ENCODE measurements at regions not wholly inside any gene's neighbourhood (a gene's known extent, or its start where the extent isn't known, plus 50 kb on each side); places are given as distances from the start of the nearest gene placed in this dataset.
"Not testable (repeated sequence)": the region's sequence is repeated elsewhere in the genome, so short reads cannot be mapped to it uniquely, and the experiment has no call there.

DNA sequence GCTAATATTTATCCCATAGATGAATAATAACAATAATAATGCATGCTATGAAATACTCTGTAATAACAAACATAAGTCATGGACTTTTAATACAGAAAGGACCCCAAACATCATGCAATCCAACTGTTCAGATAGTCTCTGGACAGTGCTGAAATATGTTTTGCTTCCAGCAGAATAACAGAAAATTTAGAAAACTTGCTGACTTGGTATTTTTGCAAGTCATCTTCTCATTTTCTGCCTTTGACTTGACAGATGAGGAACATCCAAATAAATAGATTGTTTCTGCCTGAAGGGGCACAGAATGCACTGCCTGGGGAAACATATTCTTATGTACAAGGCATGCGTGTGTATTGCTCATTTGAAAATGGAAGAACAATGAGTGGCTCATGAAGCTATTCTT, 442.4 kb upstream of the GRM7 start:
- no peak overlapping the region for H3K4me3 ChIP-seq (ENCODE audit: extremely low read depth, insufficient read depth, low read length, poor library complexity, severe bottlenecking)
- H3K27ac ChIP-seq (ENCODE audit: low read depth, low read length, severe bottlenecking), result no peak overlapping the region
- no peaks in the 10 kb centered on the region for H3K36me3 ChIP-seq (ENCODE audit: control insufficient read depth, insufficient read depth, low read length)
- no peaks in the 10 kb centered on the region for H3K9me3 ChIP-seq (ENCODE audit: control insufficient read depth, low read length)
- WGBS, 2 experiments (ENCODE audit: insufficient coverage in 2 of 2), result 100% methylated on average over 1 of the region's 1 CpG; no CpG with 5 or more reads in 1 of the 2 experiments
- no peaks in the 10 kb centered on the region for H3K4me1 ChIP-seq (ENCODE audit: control insufficient read depth, insufficient read depth, low read length, poor library complexity, severe bottlenecking)

DNA sequence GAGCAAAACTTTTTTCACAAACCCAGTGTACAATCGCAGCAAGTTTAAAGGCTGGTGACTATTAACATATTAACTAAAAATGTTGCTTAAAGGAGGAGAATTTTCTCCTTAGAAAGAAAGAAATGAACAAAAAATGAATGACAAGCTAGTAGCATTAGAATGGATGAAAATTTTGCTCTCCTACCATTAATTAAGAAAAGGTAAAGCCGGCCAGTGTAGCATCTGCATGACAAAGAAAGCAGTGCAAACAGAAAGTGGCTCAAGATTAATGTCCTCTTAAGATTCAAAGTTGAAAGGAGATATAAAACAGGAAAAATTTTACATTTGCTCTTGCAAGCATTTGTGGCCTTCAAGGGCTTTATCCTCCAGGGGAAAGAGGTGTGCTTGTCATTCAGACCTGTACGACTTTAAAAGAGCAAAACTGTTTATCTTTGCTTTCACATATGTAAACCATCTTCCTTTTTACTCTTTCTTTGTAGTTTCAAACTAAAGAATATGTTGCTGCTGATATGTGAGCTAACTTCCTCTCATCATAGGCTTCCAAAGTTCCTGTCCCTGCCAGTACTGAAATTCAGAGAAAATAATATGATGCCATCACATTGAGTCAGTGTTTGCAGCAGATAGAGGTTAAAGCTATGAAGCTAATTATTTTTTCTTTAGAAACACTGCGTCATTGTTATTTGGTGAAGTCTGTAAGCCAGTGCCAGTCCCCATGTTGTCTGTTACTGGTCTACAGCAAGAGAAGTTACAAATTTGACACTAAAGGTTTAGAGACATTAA, 439.1 kb upstream of the GRM7 start:
- Histone ChIP-seq H3K4me1 (ENCODE audit: control insufficient read depth, insufficient read depth, low read length, poor library complexity, severe bottlenecking) (no peaks in the 10 kb centered on the region), H3K4me3 (ENCODE audit: extremely low read depth, insufficient read depth, low read length, poor library complexity, severe bottlenecking) (no peak overlapping the region), H3K9me3 (ENCODE audit: control insufficient read depth, low read length) (peaks cover 9% of the 10 kb centered on the region), H3K36me3 (ENCODE audit: control insufficient read depth, insufficient read depth, low read length) (no peaks in the 10 kb centered on the region), H3K27ac (ENCODE audit: low read depth, low read length, severe bottlenecking) (no peak overlapping the region)
- 20 to 40% methylated on average over 1 of the region's 4 CpGs for WGBS, 2 experiments (ENCODE audit: insufficient coverage in 2 of 2)

DNA sequence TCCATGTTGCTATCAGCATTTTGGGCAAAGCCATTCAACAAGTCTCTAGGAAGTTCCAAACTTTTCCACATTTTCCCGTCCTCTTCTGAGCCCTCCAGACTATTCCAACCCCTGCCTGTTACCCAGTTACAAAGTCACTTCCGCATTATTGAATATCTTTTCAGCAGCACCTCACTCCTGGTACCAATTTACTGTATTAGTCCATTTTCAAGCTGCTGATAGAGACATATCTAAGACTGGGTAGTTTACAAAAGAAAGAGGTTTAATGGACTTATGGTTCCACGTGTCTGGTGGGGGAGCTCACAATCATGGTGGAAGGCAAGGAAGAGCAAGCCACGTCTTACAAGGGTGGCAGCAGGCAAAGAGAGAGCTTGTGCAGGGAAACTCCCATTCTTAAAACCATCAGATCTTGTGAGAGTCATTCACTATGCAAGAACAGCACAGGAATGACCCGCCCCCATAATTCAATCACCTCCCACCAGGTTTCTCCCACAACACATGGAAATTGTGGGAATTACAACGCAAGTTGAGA, 435.6 kb upstream of the GRM7 start:
- 86 to 91% methylated on average over 3 to 4 of the region's 6 CpGs for WGBS, 2 experiments (ENCODE audit: insufficient coverage in 2 of 2)
- Histone ChIP-seq H3K4me1 (ENCODE audit: control insufficient read depth, insufficient read depth, low read length, poor library complexity, severe bottlenecking) (no peaks in the 10 kb centered on the region), H3K27ac (ENCODE audit: low read depth, low read length, severe bottlenecking) (no peak overlapping the region), H3K9me3 (ENCODE audit: control insufficient read depth, low read length) (peaks cover 9% of the 10 kb centered on the region), H3K4me3 (ENCODE audit: extremely low read depth, insufficient read depth, low read length, poor library complexity, severe bottlenecking) (no peak overlapping the region), H3K36me3 (ENCODE audit: control insufficient read depth, insufficient read depth, low read length) (no peaks in the 10 kb centered on the region)

DNA sequence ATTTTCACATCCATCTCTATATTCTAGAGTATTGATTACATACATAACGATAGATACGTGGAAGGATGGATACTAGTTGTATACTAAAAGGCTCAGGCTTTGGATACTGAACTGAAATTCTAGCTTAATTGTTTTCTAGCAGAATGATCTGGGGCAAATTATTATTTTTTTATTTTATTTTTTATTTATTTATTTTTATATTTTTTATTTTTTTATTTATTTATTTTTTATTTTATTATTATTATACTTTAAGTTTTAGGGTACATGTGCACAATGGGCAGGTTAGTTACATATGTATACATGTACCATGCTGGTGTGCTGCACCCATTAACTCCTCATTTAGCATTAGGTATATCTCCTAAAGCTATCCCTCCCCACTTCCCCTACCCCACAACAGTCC, 432.6 kb upstream of the GRM7 start:
- H3K36me3 ChIP-seq (ENCODE audit: control insufficient read depth, insufficient read depth, low read length); H3K27ac ChIP-seq (ENCODE audit: low read depth, low read length, severe bottlenecking); H3K9me3 ChIP-seq (ENCODE audit: control insufficient read depth, low read length); H3K4me1 ChIP-seq (ENCODE audit: control insufficient read depth, insufficient read depth, low read length, poor library complexity, severe bottlenecking); H3K4me3 ChIP-seq (ENCODE audit: extremely low read depth, insufficient read depth, low read length, poor library complexity, severe bottlenecking): not testable (repeated sequence)
- no CpG with 5 or more reads among the region's 2 CpGs for WGBS, 2 experiments (ENCODE audit: insufficient coverage in 2 of 2)

DNA sequence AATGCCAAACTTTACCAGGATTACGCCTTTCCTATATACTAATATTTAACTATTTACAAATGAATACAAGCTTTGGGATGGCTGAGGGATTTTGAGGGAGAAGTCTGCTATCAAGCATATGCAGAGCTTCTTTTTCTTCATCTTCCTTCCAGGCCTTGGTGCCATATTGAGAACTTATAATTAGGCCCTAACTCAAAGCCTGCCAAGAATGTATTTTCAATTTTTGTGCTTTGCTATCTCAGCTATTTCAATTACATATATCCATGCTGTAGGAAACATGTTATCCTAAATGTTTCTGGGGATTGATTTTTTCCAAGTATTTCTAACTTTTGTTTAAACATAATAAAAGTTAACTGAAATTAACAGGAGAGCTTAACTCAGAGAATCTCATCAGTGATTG, 425.0 kb upstream of the GRM7 start:
- WGBS, 2 experiments (ENCODE audit: insufficient coverage in 2 of 2), result no CpG with 5 or more reads among the region's 1 CpG
- H3K4me1 ChIP-seq (ENCODE audit: control insufficient read depth, insufficient read depth, low read length, poor library complexity, severe bottlenecking), result no peaks in the 10 kb centered on the region
- H3K4me3 ChIP-seq (ENCODE audit: extremely low read depth, insufficient read depth, low read length, poor library complexity, severe bottlenecking), result no peak overlapping the region
- H3K36me3 ChIP-seq (ENCODE audit: control insufficient read depth, insufficient read depth, low read length), result no peaks in the 10 kb centered on the region
- no peaks in the 10 kb centered on the region for H3K9me3 ChIP-seq (ENCODE audit: control insufficient read depth, low read length)
- no peak overlapping the region for H3K27ac ChIP-seq (ENCODE audit: low read depth, low read length, severe bottlenecking)

DNA sequence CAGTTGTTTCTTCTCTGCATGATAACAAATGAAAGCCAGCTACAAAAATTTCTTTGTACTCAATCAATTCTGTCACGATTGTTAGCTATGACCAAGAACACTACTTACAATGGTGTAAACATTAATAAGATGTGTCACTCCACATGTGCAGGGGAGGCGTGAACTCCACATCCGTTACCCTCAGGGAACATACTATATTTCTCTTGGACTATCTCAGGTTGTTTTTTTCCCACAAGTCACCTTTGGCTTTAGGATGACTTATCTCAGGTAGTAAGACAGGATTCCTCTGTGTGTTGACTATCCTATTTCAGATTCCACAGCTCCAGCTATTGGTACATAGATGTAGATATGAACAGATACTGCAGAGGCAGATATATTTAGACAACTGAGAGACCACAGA, 423.3 kb upstream of the GRM7 start:
- Histone ChIP-seq H3K27ac (ENCODE audit: low read depth, low read length, severe bottlenecking) (no peak overlapping the region), H3K36me3 (ENCODE audit: control insufficient read depth, insufficient read depth, low read length) (no peaks in the 10 kb centered on the region), H3K9me3 (ENCODE audit: control insufficient read depth, low read length) (no peaks in the 10 kb centered on the region), H3K4me3 (ENCODE audit: extremely low read depth, insufficient read depth, low read length, poor library complexity, severe bottlenecking) (no peak overlapping the region), H3K4me1 (ENCODE audit: control insufficient read depth, insufficient read depth, low read length, poor library complexity, severe bottlenecking) (no peaks in the 10 kb centered on the region)
- WGBS, 2 experiments (ENCODE audit: insufficient coverage in 2 of 2), result 80% methylated on average over 1 of the region's 3 CpGs; no CpG with 5 or more reads in 1 of the 2 experiments

DNA sequence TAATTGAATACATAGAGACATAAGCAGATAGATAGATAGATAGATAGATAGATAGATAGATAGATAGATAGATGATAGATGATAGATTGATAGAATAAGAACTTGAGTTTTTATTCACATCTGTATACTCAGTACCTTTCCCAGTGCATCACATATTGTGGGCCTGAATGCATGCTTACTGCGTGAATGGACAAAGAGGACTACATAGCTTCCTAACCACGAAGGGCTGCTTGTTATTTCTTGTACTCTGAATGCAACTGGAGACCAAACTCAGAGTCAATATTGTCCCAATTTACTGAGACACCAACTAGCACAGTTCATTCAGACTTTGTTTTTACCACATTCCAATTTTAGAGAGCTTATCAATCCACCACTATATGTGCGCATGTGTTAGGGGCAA, 422.9 kb upstream of the GRM7 start:
- Histone ChIP-seq H3K36me3 (ENCODE audit: control insufficient read depth, insufficient read depth, low read length) (no peaks in the 10 kb centered on the region), H3K9me3 (ENCODE audit: control insufficient read depth, low read length) (no peaks in the 10 kb centered on the region), H3K4me1 (ENCODE audit: control insufficient read depth, insufficient read depth, low read length, poor library complexity, severe bottlenecking) (no peaks in the 10 kb centered on the region), H3K27ac (ENCODE audit: low read depth, low read length, severe bottlenecking) (no peak overlapping the region), H3K4me3 (ENCODE audit: extremely low read depth, insufficient read depth, low read length, poor library complexity, severe bottlenecking) (no peak overlapping the region)
- 100% methylated on average over 2 of the region's 3 CpGs for WGBS, 2 experiments (ENCODE audit: insufficient coverage in 2 of 2)

DNA sequence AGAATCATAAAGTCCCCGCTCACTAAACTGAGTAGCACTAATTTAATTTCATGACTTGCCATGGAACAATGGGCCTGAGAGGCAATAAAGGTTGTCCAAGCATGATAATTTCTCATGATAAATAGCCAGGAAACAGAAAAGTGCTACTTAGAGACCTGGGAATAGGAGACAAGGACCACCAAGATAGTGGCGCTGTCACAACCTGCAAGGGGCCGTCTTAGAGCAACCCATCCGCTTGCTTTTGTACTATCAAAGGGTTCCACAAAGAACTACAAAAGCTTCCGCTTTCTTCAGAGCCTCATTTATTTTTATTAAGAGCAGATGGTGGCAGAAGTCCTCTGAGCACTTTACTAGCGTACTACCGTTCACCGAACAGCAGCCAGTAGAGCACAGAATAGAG, 421.7 kb upstream of the GRM7 start:
- WGBS, 2 experiments (ENCODE audit: insufficient coverage in 2 of 2), result 92 to 97% methylated on average over 3 to 6 of the region's 8 CpGs
- Histone ChIP-seq H3K4me1 (ENCODE audit: control insufficient read depth, insufficient read depth, low read length, poor library complexity, severe bottlenecking) (no peaks in the 10 kb centered on the region), H3K27ac (ENCODE audit: low read depth, low read length, severe bottlenecking) (no peak overlapping the region), H3K9me3 (ENCODE audit: control insufficient read depth, low read length) (no peaks in the 10 kb centered on the region), H3K4me3 (ENCODE audit: extremely low read depth, insufficient read depth, low read length, poor library complexity, severe bottlenecking) (no peak overlapping the region), H3K36me3 (ENCODE audit: control insufficient read depth, insufficient read depth, low read length) (no peaks in the 10 kb centered on the region)

DNA sequence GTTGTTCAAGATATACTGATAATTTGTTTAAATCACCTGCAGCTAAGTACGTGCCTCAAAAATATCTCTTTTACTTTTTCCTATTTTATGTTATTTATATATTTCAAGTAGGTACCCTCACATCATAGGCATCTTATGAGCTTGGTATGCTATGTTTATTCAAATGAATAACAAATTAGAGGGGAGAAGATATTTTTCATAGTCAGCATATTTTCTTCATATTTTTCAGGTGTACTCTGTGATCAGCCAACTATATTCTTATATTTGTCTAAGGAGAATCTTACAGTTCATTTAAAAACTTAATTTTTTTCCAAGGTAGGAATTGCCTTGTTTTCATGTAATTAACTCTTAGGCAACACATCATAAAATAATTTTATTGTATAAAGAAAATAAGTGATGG, 421.1 kb upstream of the GRM7 start:
- Histone ChIP-seq H3K27ac (ENCODE audit: low read depth, low read length, severe bottlenecking) (no peak overlapping the region), H3K4me1 (ENCODE audit: control insufficient read depth, insufficient read depth, low read length, poor library complexity, severe bottlenecking) (no peaks in the 10 kb centered on the region), H3K36me3 (ENCODE audit: control insufficient read depth, insufficient read depth, low read length) (no peaks in the 10 kb centered on the region), H3K4me3 (ENCODE audit: extremely low read depth, insufficient read depth, low read length, poor library complexity, severe bottlenecking) (no peak overlapping the region), H3K9me3 (ENCODE audit: control insufficient read depth, low read length) (no peaks in the 10 kb centered on the region)
- WGBS, 2 experiments (ENCODE audit: insufficient coverage in 2 of 2), result no CpG with 5 or more reads among the region's 1 CpG

DNA sequence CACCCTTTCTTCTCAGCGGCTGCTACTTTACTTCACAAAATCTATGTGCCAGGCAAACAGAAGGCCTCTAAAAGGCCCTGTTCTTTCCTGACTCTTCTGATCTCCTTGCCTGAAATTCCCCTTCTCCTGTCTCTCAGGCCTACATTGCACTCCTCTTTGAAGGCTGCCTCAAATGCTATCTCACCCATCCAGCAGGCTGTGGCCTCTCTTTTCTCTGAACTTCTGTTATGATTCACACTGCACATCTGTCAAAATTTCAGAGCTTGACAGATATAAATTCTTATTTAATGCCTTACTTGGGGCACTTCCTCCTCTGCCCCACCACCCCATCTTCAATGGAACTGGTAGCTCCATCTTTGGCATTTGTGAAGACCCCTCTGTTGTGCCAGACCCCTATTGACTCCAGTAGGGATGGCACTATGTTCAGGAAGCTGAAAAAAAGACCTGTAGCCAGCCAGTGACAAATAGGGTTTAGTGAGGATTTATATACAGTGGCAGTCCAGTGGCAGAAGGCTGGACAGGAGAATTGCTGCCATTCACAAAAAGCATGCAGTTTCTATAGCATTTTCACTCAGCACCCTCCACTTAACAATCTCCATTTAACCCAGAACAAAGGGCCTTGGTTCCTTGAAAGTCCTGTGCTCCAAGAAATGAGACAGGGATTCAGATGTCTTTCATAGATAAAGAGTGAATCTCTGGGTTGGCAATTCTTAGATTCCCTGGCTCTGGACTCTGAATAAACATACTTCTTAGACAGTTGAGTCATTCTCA, 415.8 kb upstream of the GRM7 start:
- 89 to 91% methylated on average over 1 of the region's 1 CpG for WGBS, 2 experiments (ENCODE audit: insufficient coverage in 2 of 2)
- no peak overlapping the region for H3K4me3 ChIP-seq (ENCODE audit: extremely low read depth, insufficient read depth, low read length, poor library complexity, severe bottlenecking)
- H3K27ac ChIP-seq (ENCODE audit: low read depth, low read length, severe bottlenecking), result no peak overlapping the region
- no peaks in the 10 kb centered on the region for H3K9me3 ChIP-seq (ENCODE audit: control insufficient read depth, low read length)
- H3K4me1 ChIP-seq (ENCODE audit: control insufficient read depth, insufficient read depth, low read length, poor library complexity, severe bottlenecking), result peaks cover 3% of the 10 kb centered on the region
- no peaks in the 10 kb centered on the region for H3K36me3 ChIP-seq (ENCODE audit: control insufficient read depth, insufficient read depth, low read length)

All from mesodermal cell (in vitro differentiated cells).